Stimulated activated effector memory CD8-positive, alpha-beta T cell treated with anti-CD3 and anti-CD28 coated beads, Interleukin-12 subunit alpha, Interleukin-12 subunit beta, amount 100 ng/mL, for 72 hours (primary cell): ENCODE measurements at regions not wholly inside any gene's neighbourhood (a gene's known extent, or its start where the extent isn't known, plus 50 kb on each side); places are given as distances from the start of the nearest gene placed in this dataset.

Experiments
- ATAC-seq: fragments of 150-1000 bp; cut with Tn5 transposase; 2 replicates; pipeline ENCODE4 v1.10.0; 2021
- DNase-seq, 2 donors: peaks; one replicate each; pipeline ENCODE4 v3.0.0; 2021 to 2022; ENCODE audit warnings: low spot score in 2 of 2
- H3K27ac Mint-ChIP-seq: one replicate; pipeline ENCODE4 v1.8.0; 2022; ENCODE audit warnings: mild to moderate bottlenecking, mixed read lengths
- H3K36me3 Mint-ChIP-seq: one replicate; pipeline ENCODE4 v1.8.0; 2022; ENCODE audit warnings: mild to moderate bottlenecking, mixed read lengths
- H3K4me1 Mint-ChIP-seq: one replicate; pipeline ENCODE4 v1.8.0; 2022; ENCODE audit warnings: mixed read lengths
- H3K4me3 Mint-ChIP-seq: one replicate; pipeline ENCODE4 v1.8.0; 2022; ENCODE audit warnings: mild to moderate bottlenecking, mixed read lengths
- H3K9me3 Mint-ChIP-seq: one replicate; pipeline ENCODE4 v1.8.0; 2022; ENCODE audit warnings: mixed read lengths

- DNase-seq (no peak), ATAC-seq (no peak)
- H3K9me3 Mint-ChIP-seq: no peaks in the 10 kb centered on the region
- H3K4me1 Mint-ChIP-seq: no peaks in the 10 kb centered on the region
- no peaks in the 10 kb centered on the region for H3K36me3 Mint-ChIP-seq
- no peak overlapping the region for H3K27ac Mint-ChIP-seq
- no peak overlapping the region for H3K4me3 Mint-ChIP-seq
These were observed 353.0 kb downstream of the IDS start for GRCh38 chrX:149151805-149152757.

- ATAC-seq (no peak), DNase-seq (no peak)
- Mint-ChIP-seq H3K36me3 (no peaks in the 10 kb centered on the region), H3K9me3 (no peaks in the 10 kb centered on the region), H3K4me1 (no peaks in the 10 kb centered on the region), H3K4me3 (no peak overlapping the region), H3K27ac (no peak overlapping the region)
These were observed 359.2 kb downstream of the IDS start for GRCh38 chrX:149145845-149146285.

GRCh38 chrX:149131774-149132173 lies 373.3 kb downstream of the IDS start:
- ATAC-seq (no peak), DNase-seq (no peak)
- no peaks in the 10 kb centered on the region for H3K4me1 Mint-ChIP-seq
- no peaks in the 10 kb centered on the region for H3K36me3 Mint-ChIP-seq
- H3K27ac Mint-ChIP-seq: no peak overlapping the region
- H3K9me3 Mint-ChIP-seq: no peaks in the 10 kb centered on the region
- H3K4me3 Mint-ChIP-seq: no peak overlapping the region

- H3K4me3 Mint-ChIP-seq: no peak overlapping the region
- H3K36me3 Mint-ChIP-seq: no peaks in the 10 kb centered on the region
- ATAC-seq (no peak), DNase-seq (no peak)
- H3K4me1 Mint-ChIP-seq: no peaks in the 10 kb centered on the region
- no peaks in the 10 kb centered on the region for H3K9me3 Mint-ChIP-seq
- H3K27ac Mint-ChIP-seq: no peak overlapping the region
These were observed 375.3 kb downstream of the IDS start for GRCh38 chrX:149129767-149130166.

- no peaks in the 10 kb centered on the region for H3K9me3 Mint-ChIP-seq
- H3K36me3 Mint-ChIP-seq: no peaks in the 10 kb centered on the region
- DNase-seq (no peak), ATAC-seq (no peak)
- H3K4me1 Mint-ChIP-seq: no peaks in the 10 kb centered on the region
- H3K27ac Mint-ChIP-seq: no peak overlapping the region
- H3K4me3 Mint-ChIP-seq: no peak overlapping the region
These were observed 380.5 kb downstream of the IDS start for GRCh38 chrX:149124526-149125108.

- H3K4me1 Mint-ChIP-seq: no peaks in the 10 kb centered on the region
- no peak overlapping the region for H3K4me3 Mint-ChIP-seq
- H3K36me3 Mint-ChIP-seq: no peaks in the 10 kb centered on the region
- no peak overlapping the region for H3K27ac Mint-ChIP-seq
- ATAC-seq: no peak
- no peaks in the 10 kb centered on the region for H3K9me3 Mint-ChIP-seq
- no peak for DNase-seq
These were observed 383.7 kb downstream of the IDS start for GRCh38 chrX:149121206-149121920.

GRCh38 chrX:149120459-149120858 lies 384.6 kb downstream of the IDS start:
- Mint-ChIP-seq H3K36me3 (no peaks in the 10 kb centered on the region), H3K4me3 (no peak overlapping the region), H3K4me1 (no peaks in the 10 kb centered on the region), H3K27ac (no peak overlapping the region), H3K9me3 (no peaks in the 10 kb centered on the region)
- DNase-seq (no peak), ATAC-seq (no peak)

- Mint-ChIP-seq H3K4me1 (no peaks in the 10 kb centered on the region), H3K4me3 (no peak overlapping the region), H3K27ac (no peak overlapping the region), H3K9me3 (peaks cover 6% of the 10 kb centered on the region), H3K36me3 (no peaks in the 10 kb centered on the region)
- no peak for ATAC-seq
- no peak for DNase-seq
These were observed 390.2 kb downstream of the IDS start for GRCh38 chrX:149114874-149115273.

GRCh38 chrX:149114001-149114400 lies 391.1 kb downstream of the IDS start:
- Mint-ChIP-seq H3K4me3 (no peak overlapping the region), H3K9me3 (peaks cover 6% of the 10 kb centered on the region), H3K27ac (no peak overlapping the region), H3K4me1 (no peaks in the 10 kb centered on the region), H3K36me3 (no peaks in the 10 kb centered on the region)
- no peak for DNase-seq
- ATAC-seq: no peak

GRCh38 chrX:149097786-149098185 lies 407.3 kb downstream of the IDS start:
- no peaks in the 10 kb centered on the region for H3K36me3 Mint-ChIP-seq
- ATAC-seq: no peak
- H3K9me3 Mint-ChIP-seq: peaks cover 4% of the 10 kb centered on the region
- H3K4me3 Mint-ChIP-seq: no peak overlapping the region
- no peaks in the 10 kb centered on the region for H3K4me1 Mint-ChIP-seq
- H3K27ac Mint-ChIP-seq: no peak overlapping the region
- DNase-seq: no peak

GRCh38 chrX:149092179-149092578 lies 412.9 kb downstream of the IDS start:
- H3K4me3 Mint-ChIP-seq: no peak overlapping the region
- ATAC-seq: no peak

GRCh38 chrX:149079805-149080406 lies 425.2 kb downstream of the IDS start:
- DNase-seq: no peak
- no peak overlapping the region for H3K27ac Mint-ChIP-seq
- H3K9me3 Mint-ChIP-seq: no peaks in the 10 kb centered on the region
- H3K36me3 Mint-ChIP-seq: no peaks in the 10 kb centered on the region
- no peaks in the 10 kb centered on the region for H3K4me1 Mint-ChIP-seq
- no peak overlapping the region for H3K4me3 Mint-ChIP-seq
- ATAC-seq: no peak

More at GRCh38 chrX:149092179-149092578, 412.9 kb downstream of the IDS start:
- Mint-ChIP-seq H3K36me3 (no peaks in the 10 kb centered on the region), H3K27ac (no peak overlapping the region), H3K9me3 (peaks cover 4% of the 10 kb centered on the region), H3K4me1 (no peaks in the 10 kb centered on the region)
- no peak for DNase-seq

- Mint-ChIP-seq H3K4me3 (no peak overlapping the region), H3K36me3 (no peaks in the 10 kb centered on the region), H3K4me1 (no peaks in the 10 kb centered on the region), H3K9me3 (no peaks in the 10 kb centered on the region), H3K27ac (no peak overlapping the region)
- DNase-seq (no peak), ATAC-seq (no peak)
These were observed 430.7 kb downstream of the IDS start for GRCh38 chrX:149074398-149074797.

- DNase-seq: no peak
- no peak overlapping the region for H3K4me3 Mint-ChIP-seq
- H3K4me1 Mint-ChIP-seq: no peaks in the 10 kb centered on the region
- no peak overlapping the region for H3K27ac Mint-ChIP-seq
- no peaks in the 10 kb centered on the region for H3K36me3 Mint-ChIP-seq
- H3K9me3 Mint-ChIP-seq: no peaks in the 10 kb centered on the region
- no peak for ATAC-seq
These were observed 431.6 kb downstream of the IDS start for GRCh38 chrX:149073479-149073878.

GRCh38 chrX:149069899-149070298 lies 435.2 kb downstream of the IDS start:
- Mint-ChIP-seq H3K4me1 (no peaks in the 10 kb centered on the region), H3K27ac (no peak overlapping the region), H3K4me3 (no peak overlapping the region), H3K36me3 (no peaks in the 10 kb centered on the region), H3K9me3 (no peaks in the 10 kb centered on the region)
- DNase-seq: no peak
- ATAC-seq: no peak
